HCT116 (cell line): ENCODE measurements at regions not wholly inside any gene's neighbourhood (a gene's known extent, or its start where the extent isn't known, plus 50 kb on each side); places are given as distances from the start of the nearest gene placed in this dataset.

Experiments
- ATAC-seq: fragments of 200-7000 bp; cut with Tn5 transposase; 2 replicates; pipeline ENCODE4 v1.9.1; 2020; ENCODE audit warnings: mild to moderate bottlenecking, moderate library complexity
- BruUV-seq: library from RNA; stranded (reverse); fragments of 400-500 nt; replicated peaks from 2 replicates; lab custom pipeline; 2021; lab: Mats Ljungman, UMichigan
- CTCF ChIA-PET: fragments of 300-600 bp; sonication (Branson Sonifier 250); formaldehyde crosslinking; loops from one replicate; lab custom pipeline; 2021; ENCODE audit warnings: antibody characterized with exemption; lab: Charles Lee
- POLR2A ChIA-PET: fragments of 300-600, 350-600 bp; sonication (Branson Sonifier 250); formaldehyde crosslinking; loops from one replicate; lab custom pipeline; 2021; ENCODE audit warnings: antibody characterized with exemption; lab: Charles Lee
- RAD21 ChIA-PET, 2 experiments: fragments of 300-600 bp; sonication (Branson Sonifier 250); formaldehyde crosslinking; loops; one replicate each; lab custom pipeline; 2023; ENCODE audit warnings: low total read pairs in 2 of 2; ENCODE audit not compliant: uncharacterized antibody in 2 of 2, unreplicated experiment in 2 of 2, low non-redundant PET in 1 of 2; lab: Charles Lee
- DNase-seq: peaks from one replicate; pipeline ENCODE4 v3.0.0-alpha.2; 2010; ENCODE audit warnings: low read depth, low spot score
- H2AFZ ChIP-seq: fragments of 200-600 bp; shearing (Covaris generic), sonication (generic); 2 replicates; pipeline ENCODE4 v1.6.1; 2017; ENCODE audit warnings: low read depth, mixed run types, mixed read lengths, antibody characterized with exemption, low read length; ENCODE audit not compliant: poor library complexity, severe bottlenecking
- H3K27ac ChIP-seq: 2 replicates; pipeline ENCODE4 v1.5.1; 2012; ENCODE audit warnings: low read depth, low read length
- H3K27me3 ChIP-seq: fragments of 200-600 bp; sonication (generic); 2 replicates; pipeline ENCODE4 v1.6.1; 2016; ENCODE audit warnings: mixed run types, low read length, mixed read lengths; ENCODE audit not compliant: insufficient read depth
- H3K36me3 ChIP-seq, 2 experiments: fragments of 200-500 bp in 1 of 2; fragments of 200-600 bp in 1 of 2; sonication (Bioruptor generic) in 1 of 2; sonication (generic) in 1 of 2; 2 replicates each; pipeline versions ENCODE4 v1.5.1 to v1.6.1; 2014 to 2016; ENCODE audit warnings: low read length in 2 of 2, inconsistent platforms in 1 of 2, mixed read lengths in 1 of 2, mixed run types in 1 of 2; ENCODE audit not compliant: insufficient read depth in 2 of 2, control insufficient read depth in 1 of 2
- H3K4me1 ChIP-seq, 2 experiments: fragments of 200-600 bp in 1 of 2; sonication (generic) in 1 of 2; 2 replicates each; pipeline versions ENCODE4 v1.5.1 to v1.6.1; 2012 to 2017; ENCODE audit warnings: low read length in 2 of 2, inconsistent platforms in 1 of 2, mild to moderate bottlenecking in 1 of 2, mixed read lengths in 1 of 2, mixed run types in 1 of 2, moderate library complexity in 1 of 2; ENCODE audit not compliant: insufficient read depth in 2 of 2, control insufficient read depth in 1 of 2
- H3K4me2 ChIP-seq: fragments of 200-600 bp; sonication (generic); 2 replicates; pipeline ENCODE4 v1.6.1; 2017; ENCODE audit warnings: mixed run types, low read length, mixed read lengths
- H3K4me3 ChIP-seq, 2 experiments: fragments of 200-600 bp in 1 of 2; sonication (generic) in 1 of 2; replicated peaks in 1 of 2; 2 replicates each; pipeline ENCODE4 v1.5.1; 2011 to 2016; ENCODE audit warnings: low read length in 2 of 2, control low read depth in 1 of 2, low read depth in 1 of 2, mild to moderate bottlenecking in 1 of 2, mixed read lengths in 1 of 2, mixed run types in 1 of 2
- H3K79me2 ChIP-seq: fragments of 200-600 bp; sonication (generic); 2 replicates; pipeline ENCODE4 v1.6.1; 2017; ENCODE audit warnings: mild to moderate bottlenecking, mixed run types, low read length, moderate library complexity, mixed read lengths; ENCODE audit not compliant: insufficient read depth
- H3K9ac ChIP-seq: fragments of 200-600 bp; sonication (generic); 2 replicates; pipeline ENCODE4 v1.6.1; 2016; ENCODE audit warnings: low read length, mixed read lengths
- H3K9me2 ChIP-seq: fragments of 200-600 bp; sonication (generic), shearing (Covaris generic); 2 replicates; pipeline ENCODE4 v1.6.1; 2017; ENCODE audit warnings: mixed run types, mild to moderate bottlenecking, moderate library complexity; ENCODE audit not compliant: insufficient read depth
- H3K9me3 ChIP-seq, 2 experiments: fragments of 200-500 bp in 1 of 2; fragments of 200-600 bp in 1 of 2; sonication (Bioruptor generic) in 1 of 2; sonication (generic) in 1 of 2; 2 replicates each; pipeline ENCODE4 v1.6.1; 2014 to 2017; ENCODE audit warnings: low read length in 2 of 2, mixed read lengths in 2 of 2, inconsistent platforms in 1 of 2, low read depth in 1 of 2, mild to moderate bottlenecking in 1 of 2, mixed run types in 1 of 2, moderate library complexity in 1 of 2; ENCODE audit not compliant: control insufficient read depth in 1 of 2, insufficient read depth in 1 of 2
- H4K20me1 ChIP-seq: fragments of 200-600 bp; sonication (generic), shearing (Covaris generic); 2 replicates; pipeline ENCODE4 v1.6.1; 2017; ENCODE audit warnings: mixed run types, mild to moderate bottlenecking, moderate library complexity; ENCODE audit not compliant: insufficient read depth
- CEBPB ChIP-seq: IDR thresholded peaks from 2 replicates; pipeline ENCODE4 v1.6.1; 2012; ENCODE audit warnings: low read depth
- JUND ChIP-seq: IDR thresholded peaks from 2 replicates; pipeline ENCODE4 v1.6.1; 2012
- TCF7L2 ChIP-seq: IDR thresholded peaks from 2 replicates; pipeline ENCODE4 v1.7.0; 2011; ENCODE audit warnings: borderline replicate concordance, inconsistent platforms; ENCODE audit not compliant: insufficient read depth, insufficient read length; ENCODE audit errors: extremely low read depth
- YY1 ChIP-seq: IDR thresholded peaks from 2 replicates; pipeline ENCODE4 v1.6.1; 2011; ENCODE audit warnings: low read length, low read depth, moderate library complexity, mild to moderate bottlenecking; ENCODE audit not compliant: insufficient replicate concordance; ENCODE audit errors: extremely low read depth
- intact Hi-C: fragments of 100-400 bp; cut with micrococcal nuclease; formaldehyde crosslinking; loops from 2 replicates; pipeline ENCODE4 v1.10.0; 2022
- TF ChIP-seq, protein P1 (sequence below): IDR thresholded peaks from 2 replicates; pipeline ENCODE4 v1.6.1; 2012; ENCODE audit warnings: low read depth
- TF ChIP-seq, protein P2 (sequence below): IDR thresholded peaks from 2 replicates; pipeline ENCODE4 v1.6.1; 2012
- TF ChIP-seq, protein P3 (sequence below): IDR thresholded peaks from 2 replicates; pipeline ENCODE4 v1.6.1; 2012

DNA sequence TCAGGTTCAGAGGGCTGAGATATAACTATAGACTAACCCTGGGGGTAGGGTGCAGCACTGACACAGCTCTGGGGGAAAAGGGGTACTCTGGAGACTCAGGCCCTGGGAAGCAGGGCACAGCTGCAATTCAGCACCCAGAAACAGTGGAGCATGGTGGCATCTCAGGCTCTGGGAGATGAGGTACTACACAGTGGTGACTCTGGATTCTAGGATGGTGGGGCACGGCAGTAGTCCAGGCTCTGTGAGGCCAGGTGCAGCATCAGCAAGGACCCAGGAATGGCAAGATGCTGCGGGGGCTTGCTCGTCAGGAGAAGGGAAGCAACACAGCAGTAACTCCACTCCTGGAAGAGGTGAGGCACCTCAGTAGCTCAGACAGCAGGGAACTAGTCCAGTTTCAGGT is 271.5 kb upstream of the MOCS1 start:
- RAD21 ChIA-PET: no interaction called here
- intact Hi-C loops: no loop called here
- CTCF ChIA-PET: no interaction called here
- Histone ChIP-seq H2AFZ (no peak overlapping the region), H3K79me2 (no peaks in the 10 kb centered on the region), H3K36me3 (no peaks in the 10 kb centered on the region), H3K9ac (no peak overlapping the region), H3K4me3 (no peak overlapping the region), H3K9me2 (no peaks in the 10 kb centered on the region), H3K4me2 (no peak overlapping the region), H4K20me1 (no peaks in the 10 kb centered on the region; the same call in 1 of the 2 replicates), H3K4me1 (no peaks in the 10 kb centered on the region), H3K27ac (no peak overlapping the region)
- POLR2A ChIA-PET: no interaction called here
- DNase-seq (no peak), ATAC-seq (no peak)
- no peak for TF ChIP-seq CEBPB
- TF ChIP-seq, protein P1, sequence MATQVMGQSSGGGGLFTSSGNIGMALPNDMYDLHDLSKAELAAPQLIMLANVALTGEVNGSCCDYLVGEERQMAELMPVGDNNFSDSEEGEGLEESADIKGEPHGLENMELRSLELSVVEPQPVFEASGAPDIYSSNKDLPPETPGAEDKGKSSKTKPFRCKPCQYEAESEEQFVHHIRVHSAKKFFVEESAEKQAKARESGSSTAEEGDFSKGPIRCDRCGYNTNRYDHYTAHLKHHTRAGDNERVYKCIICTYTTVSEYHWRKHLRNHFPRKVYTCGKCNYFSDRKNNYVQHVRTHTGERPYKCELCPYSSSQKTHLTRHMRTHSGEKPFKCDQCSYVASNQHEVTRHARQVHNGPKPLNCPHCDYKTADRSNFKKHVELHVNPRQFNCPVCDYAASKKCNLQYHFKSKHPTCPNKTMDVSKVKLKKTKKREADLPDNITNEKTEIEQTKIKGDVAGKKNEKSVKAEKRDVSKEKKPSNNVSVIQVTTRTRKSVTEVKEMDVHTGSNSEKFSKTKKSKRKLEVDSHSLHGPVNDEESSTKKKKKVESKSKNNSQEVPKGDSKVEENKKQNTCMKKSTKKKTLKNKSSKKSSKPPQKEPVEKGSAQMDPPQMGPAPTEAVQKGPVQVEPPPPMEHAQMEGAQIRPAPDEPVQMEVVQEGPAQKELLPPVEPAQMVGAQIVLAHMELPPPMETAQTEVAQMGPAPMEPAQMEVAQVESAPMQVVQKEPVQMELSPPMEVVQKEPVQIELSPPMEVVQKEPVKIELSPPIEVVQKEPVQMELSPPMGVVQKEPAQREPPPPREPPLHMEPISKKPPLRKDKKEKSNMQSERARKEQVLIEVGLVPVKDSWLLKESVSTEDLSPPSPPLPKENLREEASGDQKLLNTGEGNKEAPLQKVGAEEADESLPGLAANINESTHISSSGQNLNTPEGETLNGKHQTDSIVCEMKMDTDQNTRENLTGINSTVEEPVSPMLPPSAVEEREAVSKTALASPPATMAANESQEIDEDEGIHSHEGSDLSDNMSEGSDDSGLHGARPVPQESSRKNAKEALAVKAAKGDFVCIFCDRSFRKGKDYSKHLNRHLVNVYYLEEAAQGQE: no peak
- no peak for TF ChIP-seq YY1
- TF ChIP-seq JUND: no peak
- no peak for TF ChIP-seq TCF7L2
- TF ChIP-seq, protein P2, sequence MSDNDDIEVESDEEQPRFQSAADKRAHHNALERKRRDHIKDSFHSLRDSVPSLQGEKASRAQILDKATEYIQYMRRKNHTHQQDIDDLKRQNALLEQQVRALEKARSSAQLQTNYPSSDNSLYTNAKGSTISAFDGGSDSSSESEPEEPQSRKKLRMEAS: no peak
- TF ChIP-seq, all 23 proteins: peak for 0
- no peaks in the 10 kb centered on the region for H3K9me3 ChIP-seq
- BruUV-seq: no TSS peak
- no peaks in the 10 kb centered on the region; the same call in 1 of the 2 replicates for H3K27me3 ChIP-seq

DNA sequence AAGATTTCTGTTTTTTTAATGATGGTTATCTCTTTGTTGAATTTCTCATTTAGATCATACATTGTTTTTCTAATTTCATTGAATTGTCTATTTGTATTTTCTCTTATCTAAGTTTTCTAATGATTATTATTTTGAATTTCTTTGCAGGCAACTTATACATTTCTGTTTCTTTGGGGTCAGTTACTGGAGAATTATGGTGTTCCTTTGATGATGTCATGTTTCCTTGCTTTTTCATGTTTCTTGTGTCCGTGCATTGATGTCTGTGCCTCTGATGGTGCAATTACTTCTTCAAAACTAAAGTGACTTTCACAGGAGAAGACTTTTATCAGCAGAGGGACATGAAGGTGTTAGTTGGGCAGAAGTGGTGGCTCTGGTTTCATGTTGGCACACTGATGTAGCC is 270.7 kb upstream of the MOCS1 start:
- Histone ChIP-seq H3K9me3 (no peaks in the 10 kb centered on the region), H3K27me3 (no peaks in the 10 kb centered on the region; the same call in 1 of the 2 replicates), H3K4me1 (no peaks in the 10 kb centered on the region), H2AFZ (no peak overlapping the region), H3K27ac (no peak overlapping the region), H3K9me2 (no peaks in the 10 kb centered on the region), H3K79me2 (no peaks in the 10 kb centered on the region), H3K9ac (no peak overlapping the region), H3K4me3 (no peak overlapping the region), H3K36me3 (no peaks in the 10 kb centered on the region), H4K20me1 (no peaks in the 10 kb centered on the region; the same call in 1 of the 2 replicates), H3K4me2 (no peak overlapping the region)
- ChIA-PET RAD21 (no interaction called here), POLR2A (no interaction called here), CTCF (no interaction called here)
- intact Hi-C loops: no loop called here
- ATAC-seq: no peak
- DNase-seq: no peak
- TF ChIP-seq, protein P3, sequence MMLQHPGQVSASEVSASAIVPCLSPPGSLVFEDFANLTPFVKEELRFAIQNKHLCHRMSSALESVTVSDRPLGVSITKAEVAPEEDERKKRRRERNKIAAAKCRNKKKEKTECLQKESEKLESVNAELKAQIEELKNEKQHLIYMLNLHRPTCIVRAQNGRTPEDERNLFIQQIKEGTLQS: no peak
- TF ChIP-seq, protein P2: no peak
- no TSS peak for BruUV-seq
